HEK293T (cell line): ENCODE measurements at regions not wholly inside any gene's neighbourhood (a gene's known extent, or its start where the extent isn't known, plus 50 kb on each side); places are given as distances from the start of the nearest gene placed in this dataset.

Experiments
- ARNT ChIP-seq: fragments of 450-650 bp; IDR thresholded peaks from 2 replicates; pipeline ENCODE4 v1.6.1; 2017; ENCODE audit warnings: mild to moderate bottlenecking
- BHLHE40 ChIP-seq: fragments of 450-650 bp; IDR thresholded peaks from 2 replicates; pipeline ENCODE4 v1.6.1; 2016; ENCODE audit warnings: mild to moderate bottlenecking, moderate library complexity, borderline replicate concordance
- ELF4 ChIP-seq: fragments of 450-650 bp; IDR thresholded peaks from 2 replicates; pipeline ENCODE4 v1.6.1; 2017; ENCODE audit warnings: antibody characterized with exemption
- FOXA1 ChIP-seq: fragments of 450-650 bp; IDR thresholded peaks from 2 replicates; pipeline ENCODE4 v1.6.1; 2016; ENCODE audit warnings: mild to moderate bottlenecking
- FOXK2 ChIP-seq: fragments of 450-650 bp; IDR thresholded peaks from 2 replicates; pipeline ENCODE4 v1.6.1; 2016; ENCODE audit warnings: mild to moderate bottlenecking
- FOXM1 ChIP-seq: fragments of 450-650 bp; IDR thresholded peaks from 2 replicates; pipeline ENCODE4 v1.6.1; 2017; ENCODE audit warnings: mild to moderate bottlenecking, borderline replicate concordance
- HDGF ChIP-seq: fragments of 450-650 bp; IDR thresholded peaks from 2 replicates; pipeline ENCODE4 v1.6.1; 2017; ENCODE audit warnings: antibody characterized with exemption, borderline replicate concordance
- L3MBTL2 ChIP-seq: fragments of 450-650 bp; conservative IDR thresholded peaks from 2 replicates; pipeline ENCODE4 v1.6.1; 2016; ENCODE audit warnings: mild to moderate bottlenecking
- LEF1 ChIP-seq: fragments of 450-650 bp; IDR thresholded peaks from 2 replicates; pipeline ENCODE4 v1.6.1; 2017; ENCODE audit warnings: mild to moderate bottlenecking, borderline replicate concordance
- NFRKB ChIP-seq: fragments of 450-650 bp; IDR thresholded peaks from 2 replicates; pipeline ENCODE4 v1.6.1; 2016; ENCODE audit warnings: mild to moderate bottlenecking, moderate library complexity
- PKNOX1 ChIP-seq: fragments of 450-650 bp; IDR thresholded peaks from 2 replicates; pipeline ENCODE4 v1.6.1; 2016
- SUZ12 ChIP-seq: fragments of 450-650 bp; IDR thresholded peaks from 2 replicates; pipeline ENCODE4 v1.6.1; 2016; ENCODE audit warnings: mild to moderate bottlenecking
- TARDBP ChIP-seq: fragments of 450-650 bp; IDR thresholded peaks from 2 replicates; pipeline ENCODE4 v1.6.1; 2016
- ZNF384 ChIP-seq: fragments of 450-650 bp; IDR thresholded peaks from 2 replicates; pipeline ENCODE4 v1.6.1; 2016

GRCh38 chr6:134772671-134773360, 177.1 kb downstream of the ALDH8A1 start:
- no peak for TF ChIP-seq BHLHE40
- no peak for TF ChIP-seq PKNOX1
- no peak for TF ChIP-seq LEF1
- TF ChIP-seq TARDBP = no peak
- TF ChIP-seq FOXM1 = no peak
- no peak for TF ChIP-seq L3MBTL2
- TF ChIP-seq FOXA1 = no peak
- TF ChIP-seq ZNF384 = no peak
- no peak for TF ChIP-seq ARNT
- TF ChIP-seq NFRKB = no peak
- no peak for TF ChIP-seq FOXK2
- TF ChIP-seq ELF4 = no peak
- no peak for TF ChIP-seq SUZ12
- no peak for TF ChIP-seq HDGF
